ENCODE measurements at regions not wholly inside any gene's neighbourhood (a gene's known extent, or its start where the extent isn't known, plus 50 kb on each side); places are given as distances from the start of the nearest gene placed in this dataset.

- DNase-seq (no peak), ATAC-seq (ENCODE audit: low read depth) (no peak)
- H3K27ac Mint-ChIP-seq: no peak overlapping the region
- H3K9me3 Mint-ChIP-seq: peaks cover 5% of the 10 kb centered on the region
- no peaks in the 10 kb centered on the region for H3K4me1 Mint-ChIP-seq
- no peaks in the 10 kb centered on the region for H3K36me3 Mint-ChIP-seq (ENCODE audit: low read depth)
- ChIA-PET POLR2A (no interaction called here), CTCF (no interaction called here)
- no peak overlapping the region for H3K4me3 Mint-ChIP-seq
- intact Hi-C loops (cut with micrococcal nuclease): no loop called here
- TF ChIP-seq CTCF (IDR thresholded peaks at IDR 0.05): no peak
- no peaks in the 10 kb centered on the region for H3K27me3 Mint-ChIP-seq
Measured at GRCh38 chrX:94058728-94059382, 384.8 kb downstream of the FAM133A start.

- ChIA-PET POLR2A (no interaction called here), CTCF (no interaction called here)
- ATAC-seq (ENCODE audit: low read depth): no peak
- no peak for DNase-seq
- H3K27me3 Mint-ChIP-seq: no peaks in the 10 kb centered on the region
- H3K27ac Mint-ChIP-seq: no peak overlapping the region
- H3K4me3 Mint-ChIP-seq: no peak overlapping the region
- intact Hi-C loops (cut with micrococcal nuclease): no loop called here
- no peaks in the 10 kb centered on the region for H3K4me1 Mint-ChIP-seq
- no peaks in the 10 kb centered on the region for H3K36me3 Mint-ChIP-seq (ENCODE audit: low read depth)
- no peak for TF ChIP-seq CTCF (IDR thresholded peaks at IDR 0.05)
- peaks cover 5% of the 10 kb centered on the region for H3K9me3 Mint-ChIP-seq
Measured at GRCh38 chrX:94065091-94065490, 391.1 kb downstream of the FAM133A start.

- Mint-ChIP-seq H3K27ac (no peak overlapping the region), H3K36me3 (ENCODE audit: low read depth) (no peaks in the 10 kb centered on the region), H3K27me3 (no peaks in the 10 kb centered on the region), H3K4me1 (no peaks in the 10 kb centered on the region), H3K9me3 (no peaks in the 10 kb centered on the region), H3K4me3 (no peak overlapping the region)
- no peak for ATAC-seq (ENCODE audit: low read depth)
- ChIA-PET CTCF (no interaction called here), POLR2A (no interaction called here)
- no peak for TF ChIP-seq CTCF (IDR thresholded peaks at IDR 0.05)
- intact Hi-C loops (cut with micrococcal nuclease): no loop called here
- no peak for DNase-seq
Measured at GRCh38 chrX:94089149-94089548, 415.1 kb downstream of the FAM133A start.

GRCh38 chrX:94097868-94098267 lies 423.9 kb downstream of the FAM133A start:
- Mint-ChIP-seq H3K9me3 (no peaks in the 10 kb centered on the region), H3K36me3 (ENCODE audit: low read depth) (no peaks in the 10 kb centered on the region), H3K4me3 (no peak overlapping the region), H3K4me1 (no peaks in the 10 kb centered on the region), H3K27ac (no peak overlapping the region), H3K27me3 (no peaks in the 10 kb centered on the region)
- ChIA-PET POLR2A (no interaction called here), CTCF (no interaction called here)
- TF ChIP-seq CTCF (IDR thresholded peaks at IDR 0.05): no peak
- intact Hi-C loops (cut with micrococcal nuclease): no loop called here
- DNase-seq (no peak), ATAC-seq (ENCODE audit: low read depth) (no peak)

- DNase-seq: no peak
- Mint-ChIP-seq H3K9me3 (no peaks in the 10 kb centered on the region), H3K27me3 (no peaks in the 10 kb centered on the region), H3K4me3 (no peak overlapping the region), H3K27ac (no peak overlapping the region), H3K4me1 (no peaks in the 10 kb centered on the region), H3K36me3 (ENCODE audit: low read depth) (no peaks in the 10 kb centered on the region)
- CTCF ChIA-PET: no interaction called here
- no peak for ATAC-seq (ENCODE audit: low read depth)
- TF ChIP-seq CTCF (IDR thresholded peaks at IDR 0.05): no peak
- POLR2A ChIA-PET: no interaction called here
- intact Hi-C loops (cut with micrococcal nuclease): no loop called here
Measured at GRCh38 chrX:94107981-94108380, 434.0 kb downstream of the FAM133A start.

All from activated B cell treated with CpG ODN at 0.5 μM for 24 hours (primary cell).